OCI-LY3 (cell line): ENCODE measurements at regions not wholly inside any gene's neighbourhood (a gene's known extent, or its start where the extent isn't known, plus 50 kb on each side); places are given as distances from the start of the nearest gene placed in this dataset.

Source experiments
- CTCF ChIP-seq: fragments of 200-600, 300-600 bp; sonication (generic); IDR thresholded peaks from 2 replicates; pipeline ENCODE4 v1.5.1; 2014; ENCODE audit warnings: antibody characterized with exemption, low read length, low read depth
- EZH2phosphoT487 ChIP-seq: fragments of 200-600 bp; shearing (Covaris generic); IDR thresholded peaks from 2 replicates; pipeline ENCODE4 v1.6.1; 2018; ENCODE audit warnings: antibody characterized with exemption, mixed run types, low read depth

- TF ChIP-seq CTCF (no peak), EZH2phosphoT487 (no peak)
These were observed 113.2 kb upstream of the MAF start for GRCh38 chr16:79713609-79714309.
